A673 (cell line): ENCODE measurements at regions not wholly inside any gene's neighbourhood (a gene's known extent, or its start where the extent isn't known, plus 50 kb on each side); places are given as distances from the start of the nearest gene placed in this dataset.

ENCODE experiments used
- BruUV-seq: library from RNA; stranded (reverse); fragments of 400-500 nt; replicated peaks from 2 replicates; lab custom pipeline; 2021; lab: Mats Ljungman, UMichigan
- CTCF ChIA-PET: fragments of 300-600 bp; sonication (Branson Sonifier 250); formaldehyde crosslinking; loops from one replicate; lab custom pipeline; 2022; ENCODE audit warnings: antibody characterized with exemption; lab: Charles Lee
- POLR2A ChIA-PET: fragments of 300-600 bp; sonication (Branson Sonifier 250); formaldehyde crosslinking; loops from one replicate; lab custom pipeline; 2022; ENCODE audit warnings: antibody characterized with exemption; ENCODE audit not compliant: low non-redundant PET; lab: Charles Lee
- DNase-seq: peaks from one replicate; pipeline ENCODE4 v3.0.0-alpha.2; 2015; ENCODE audit warnings: low spot score
- H3K27ac ChIP-seq: fragments of 200-600 bp; sonication (generic); 2 replicates; pipeline ENCODE4 v1.5.1; 2016; ENCODE audit warnings: mixed run types, low read depth, mild to moderate bottlenecking, mixed read lengths, antibody characterized with exemption, low read length; ENCODE audit not compliant: poor library complexity, severe bottlenecking
- H3K27me3 ChIP-seq: fragments of 200-600 bp; sonication (generic); replicated peaks from 2 replicates; pipeline ENCODE4 v1.6.1; 2017; ENCODE audit warnings: mixed run types, low read depth, mild to moderate bottlenecking, mixed read lengths, antibody characterized with exemption, low read length; ENCODE audit not compliant: insufficient read depth, poor library complexity
- H3K36me3 ChIP-seq: fragments of 200-600 bp; sonication (generic); 2 replicates; pipeline ENCODE4 v1.6.1; 2016; ENCODE audit warnings: mixed run types, mild to moderate bottlenecking, mixed read lengths, antibody characterized with exemption, low read length; ENCODE audit not compliant: insufficient read depth, poor library complexity, severe bottlenecking
- H3K4me1 ChIP-seq: fragments of 200-600 bp; sonication (generic); 2 replicates; pipeline ENCODE4 v1.6.1; 2017; ENCODE audit warnings: mixed run types, mild to moderate bottlenecking, mixed read lengths, antibody characterized with exemption, low read length; ENCODE audit not compliant: insufficient read depth, poor library complexity, severe bottlenecking
- H3K4me3 ChIP-seq: fragments of 200-600 bp; sonication (generic); 2 replicates; pipeline ENCODE4 v1.5.1; 2016; ENCODE audit warnings: low read depth, mixed run types, mild to moderate bottlenecking, mixed read lengths, low read length; ENCODE audit not compliant: poor library complexity, severe bottlenecking
- H3K9me3 ChIP-seq: fragments of 200-600 bp; sonication (generic); 2 replicates; pipeline ENCODE4 v1.6.1; 2016; ENCODE audit warnings: mixed run types, low read depth, mild to moderate bottlenecking, mixed read lengths, antibody characterized with exemption, low read length; ENCODE audit not compliant: poor library complexity, severe bottlenecking
- CTCF ChIP-seq: fragments of 300-800, 200-600 bp; sonication (generic); conservative IDR thresholded peaks from 2 replicates; pipeline ENCODE4 v1.5.1; 2017; ENCODE audit warnings: low read depth, mild to moderate bottlenecking, antibody characterized with exemption, low read length, moderate library complexity, mixed read lengths
- EZH2 ChIP-seq: fragments of 200-600 bp; sonication (generic); IDR thresholded peaks from 2 replicates; pipeline ENCODE4 v1.6.1; 2017; ENCODE audit warnings: borderline replicate concordance, low read depth, mild to moderate bottlenecking, mixed read lengths, antibody characterized with exemption, low read length; ENCODE audit not compliant: poor library complexity, severe bottlenecking
- intact Hi-C: fragments of 100-400 bp; cut with micrococcal nuclease; formaldehyde crosslinking; loops from one replicate; pipeline ENCODE4 v1.10.0; 2022; ENCODE audit not compliant: unreplicated experiment

GRCh38 chr4:148975464-148975863, 533.2 kb upstream of the NR3C2 start:
- no peaks in the 10 kb centered on the region for H3K27me3 ChIP-seq
- H3K4me3 ChIP-seq = no peak overlapping the region
- no peak for TF ChIP-seq EZH2
- TF ChIP-seq CTCF = no peak
- POLR2A ChIA-PET = no interaction called here
- CTCF ChIA-PET = no interaction called here
- no peak overlapping the region for H3K27ac ChIP-seq
- H3K4me1 ChIP-seq = no peaks in the 10 kb centered on the region
- BruUV-seq = no TSS peak
- no peak for DNase-seq
- intact Hi-C loops = no loop called here
- no peaks in the 10 kb centered on the region for H3K9me3 ChIP-seq
- no peaks in the 10 kb centered on the region for H3K36me3 ChIP-seq

GRCh38 chr4:148965080-148965479, 522.9 kb upstream of the NR3C2 start:
- intact Hi-C loops = no loop called here
- H3K36me3 ChIP-seq = no peaks in the 10 kb centered on the region
- no peak overlapping the region for H3K4me3 ChIP-seq
- no peak for DNase-seq
- no peaks in the 10 kb centered on the region for H3K27me3 ChIP-seq
- H3K27ac ChIP-seq = no peak overlapping the region
- peaks cover 2% of the 10 kb centered on the region for H3K9me3 ChIP-seq
- BruUV-seq = no TSS peak
- TF ChIP-seq CTCF = no peak
- no peak for TF ChIP-seq EZH2
- no peaks in the 10 kb centered on the region for H3K4me1 ChIP-seq
- POLR2A ChIA-PET = no interaction called here
- CTCF ChIA-PET = no interaction called here

GRCh38 chr4:148964456-148964855, 522.2 kb upstream of the NR3C2 start:
- Histone ChIP-seq H3K27me3 (no peaks in the 10 kb centered on the region), H3K9me3 (peaks cover 2% of the 10 kb centered on the region), H3K36me3 (no peaks in the 10 kb centered on the region), H3K4me3 (no peak overlapping the region), H3K4me1 (no peaks in the 10 kb centered on the region), H3K27ac (no peak overlapping the region)
- intact Hi-C loops = no loop called here
- BruUV-seq = no TSS peak
- DNase-seq = no peak
- ChIA-PET POLR2A (no interaction called here), CTCF (no interaction called here)
- TF ChIP-seq EZH2 (no peak), CTCF (no peak)
